ENCODE measurements at regions not wholly inside any gene's neighbourhood (a gene's known extent, or its start where the extent isn't known, plus 50 kb on each side); places are given as distances from the start of the nearest gene placed in this dataset.

GRCh38 chr15:25065876-25066275, 111.1 kb downstream of the SNRPN start:
- Histone ChIP-seq H2BK15ac (ENCODE audit: low read depth, low read length) (no peak overlapping the region), H3K27ac (ENCODE audit: insufficient read depth, low read length) (no peak overlapping the region), H2AFZ (replicated peaks; ENCODE audit: low read length, poor library complexity) (no peak overlapping the region), H2BK5ac (ENCODE audit: low read depth, low read length, poor library complexity, severe bottlenecking) (no peak overlapping the region), H2AK5ac (ENCODE audit: low read depth, low read length) (no peak overlapping the region), H2AK9ac (replicated peaks; ENCODE audit: low read depth, low read length, poor library complexity) (no peak overlapping the region), H3K56ac (ENCODE audit: extremely low read depth, insufficient read depth, low read length) (no peak overlapping the region), H4K20me1 (ENCODE audit: insufficient read depth, low read length) (no peaks in the 10 kb centered on the region), H4K5ac (ENCODE audit: low read depth, low read length) (no peak overlapping the region), H3K14ac (replicated peaks; ENCODE audit: low read depth, low read length) (no peak overlapping the region), H3K4ac (ENCODE audit: low read depth, low read length) (no peak overlapping the region), H3K27me3 (ENCODE audit: control insufficient read depth, insufficient read depth, low read length) (no peaks in the 10 kb centered on the region), H3K36me3 (ENCODE audit: control insufficient read depth, insufficient read depth, low read length) (peaks cover 100% of the 10 kb centered on the region), H3K4me3 (ENCODE audit: insufficient read depth, low read depth, low read length) (no peak overlapping the region), H3K4me2 (ENCODE audit: low read depth, low read length) (no peak overlapping the region), H3K4me1 (ENCODE audit: control insufficient read depth, insufficient read depth, low read length) (no peaks in the 10 kb centered on the region), H3K9me3 (ENCODE audit: control insufficient read depth, insufficient read depth, low read length) (peaks cover 100% of the 10 kb centered on the region), H3K9me1 (ENCODE audit: insufficient read depth, low read length) (no peaks in the 10 kb centered on the region), H3K18ac (ENCODE audit: low read depth, low read length) (no peak overlapping the region), H4K91ac (ENCODE audit: insufficient read depth, low read depth, low read length) (no peak overlapping the region), H3K9ac (ENCODE audit: low read depth, low read length) (no peak overlapping the region), H3K23ac (ENCODE audit: low read depth, low read length) (no peak overlapping the region), H2BK20ac (ENCODE audit: low read depth, low read length) (no peak overlapping the region), H3K79me1 (ENCODE audit: low read depth in 1 of 2, low read length in 2 of 2) (no peaks in the 10 kb centered on the region; a peak in 1 of 4 replicates), H4K8ac (ENCODE audit: low read depth in 2 of 2, low read length in 2 of 2) (no peak overlapping the region), H2BK120ac (ENCODE audit: low read depth, low read length) (no peak overlapping the region)
- DNase-seq (no peak), ATAC-seq (ENCODE audit: low read depth) (no peak)
- no TSS peak for BruUV-seq (replicated peaks)
- in situ Hi-C loops (cut with MboI; ENCODE audit: low sequenced_read_pairs) (no loop called here), dilution Hi-C loops (cut with HindIII; ENCODE audit: low sequenced_read_pairs, unreplicated experiment) (no loop called here), intact Hi-C loops (cut with micrococcal nuclease) (no loop called here)
- TF ChIP-seq MAFK (IDR thresholded peaks at IDR 0.05; ENCODE audit: low read depth, low read length) = no peak
- TF ChIP-seq, protein P1, sequence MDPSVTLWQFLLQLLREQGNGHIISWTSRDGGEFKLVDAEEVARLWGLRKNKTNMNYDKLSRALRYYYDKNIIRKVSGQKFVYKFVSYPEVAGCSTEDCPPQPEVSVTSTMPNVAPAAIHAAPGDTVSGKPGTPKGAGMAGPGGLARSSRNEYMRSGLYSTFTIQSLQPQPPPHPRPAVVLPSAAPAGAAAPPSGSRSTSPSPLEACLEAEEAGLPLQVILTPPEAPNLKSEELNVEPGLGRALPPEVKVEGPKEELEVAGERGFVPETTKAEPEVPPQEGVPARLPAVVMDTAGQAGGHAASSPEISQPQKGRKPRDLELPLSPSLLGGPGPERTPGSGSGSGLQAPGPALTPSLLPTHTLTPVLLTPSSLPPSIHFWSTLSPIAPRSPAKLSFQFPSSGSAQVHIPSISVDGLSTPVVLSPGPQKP (IDR thresholded peaks at IDR 0.05; ENCODE audit: borderline replicate concordance, low read depth, low read length) = no peak
- TF ChIP-seq, protein P2, sequence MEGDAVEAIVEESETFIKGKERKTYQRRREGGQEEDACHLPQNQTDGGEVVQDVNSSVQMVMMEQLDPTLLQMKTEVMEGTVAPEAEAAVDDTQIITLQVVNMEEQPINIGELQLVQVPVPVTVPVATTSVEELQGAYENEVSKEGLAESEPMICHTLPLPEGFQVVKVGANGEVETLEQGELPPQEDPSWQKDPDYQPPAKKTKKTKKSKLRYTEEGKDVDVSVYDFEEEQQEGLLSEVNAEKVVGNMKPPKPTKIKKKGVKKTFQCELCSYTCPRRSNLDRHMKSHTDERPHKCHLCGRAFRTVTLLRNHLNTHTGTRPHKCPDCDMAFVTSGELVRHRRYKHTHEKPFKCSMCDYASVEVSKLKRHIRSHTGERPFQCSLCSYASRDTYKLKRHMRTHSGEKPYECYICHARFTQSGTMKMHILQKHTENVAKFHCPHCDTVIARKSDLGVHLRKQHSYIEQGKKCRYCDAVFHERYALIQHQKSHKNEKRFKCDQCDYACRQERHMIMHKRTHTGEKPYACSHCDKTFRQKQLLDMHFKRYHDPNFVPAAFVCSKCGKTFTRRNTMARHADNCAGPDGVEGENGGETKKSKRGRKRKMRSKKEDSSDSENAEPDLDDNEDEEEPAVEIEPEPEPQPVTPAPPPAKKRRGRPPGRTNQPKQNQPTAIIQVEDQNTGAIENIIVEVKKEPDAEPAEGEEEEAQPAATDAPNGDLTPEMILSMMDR (conservative IDR thresholded peaks at IDR 0.05; ENCODE audit: low read depth, low read length) = no peak
- no peak for TF ChIP-seq RFX5 (IDR thresholded peaks at IDR 0.05; ENCODE audit: low read depth, low read length)
- no peak for TF ChIP-seq NFE2L2 (IDR thresholded peaks at IDR 0.05; ENCODE audit: low read depth, low read length)
- TF ChIP-seq BHLHE40 (IDR thresholded peaks at IDR 0.05; ENCODE audit: low read depth, low read length) = no peak
- POLR2A ChIA-PET (ENCODE audit: unreplicated experiment) = no interaction called here
- CTCF ChIA-PET = no interaction called here
- WGBS, 2 experiments (ENCODE audit: extremely low coverage in 2 of 2, insufficient read length in 1 of 2) = 57% methylated on average over 7 of the region's 11 CpGs; no CpG with 5 or more reads in 1 of the 2 experiments
